Testis (tissue), 2 donors: ENCODE measurements at regions not wholly inside any gene's neighbourhood (a gene's known extent, or its start where the extent isn't known, plus 50 kb on each side); places are given as distances from the start of the nearest gene placed in this dataset.

Experiments used
- CTCF ChIP-seq, 3 experiments: fragments of 450-650 bp in 2 of 3; fragments of 200-600 bp in 1 of 3; sonication (generic) in 1 of 3; IDR thresholded peaks; one replicate each; pipeline ENCODE4 v1.5.1; 2016 to 2019; ENCODE audit warnings: antibody characterized with exemption in 3 of 3, mild to moderate bottlenecking in 2 of 3, moderate library complexity in 1 of 3
- POLR2A ChIP-seq: fragments of 450-650 bp; IDR thresholded peaks from one replicate; pipeline ENCODE4 v1.6.1; 2017; ENCODE audit warnings: antibody characterized with exemption, mild to moderate bottlenecking, moderate library complexity

- no peak for TF ChIP-seq CTCF (IDR thresholded peaks at IDR 0.05)
- TF ChIP-seq POLR2A, result no peak
These were observed 140.1 kb upstream of the PALM2AKAP2 start for GRCh38 chr9:109639674-109640579.
